ENCODE measurements at regions not wholly inside any gene's neighbourhood (a gene's known extent, or its start where the extent isn't known, plus 50 kb on each side); places are given as distances from the start of the nearest gene placed in this dataset.

- WGBS, 2 experiments (ENCODE audit: extremely low coverage in 1 of 2, insufficient coverage in 1 of 2, insufficient read length in 1 of 2, insufficient replicate concordance in 2 of 2, low coverage in 1 of 2, low lambda C conversion rate in 2 of 2, missing lambda C conversion rate in 1 of 2): 93% methylated on average over 3 of the region's 3 CpGs; no CpG with 5 or more reads in 1 of the 2 experiments
- Histone ChIP-seq H3K36me3 (ENCODE audit: control insufficient read depth in 2 of 4, insufficient read depth in 4 of 4, low read length in 3 of 4) (no peaks in the 10 kb centered on the region), H3K27me3 (replicated peaks in 1 of 4; ENCODE audit: control insufficient read depth in 3 of 4, extremely low read depth in 1 of 4, insufficient read depth in 3 of 4, low read length in 3 of 4) (no peaks in the 10 kb centered on the region), H2BK5ac (ENCODE audit: low read depth, low read length) (no peak overlapping the region), H2BK120ac (replicated peaks; ENCODE audit: low read depth, low read length) (no peak overlapping the region), H4K5ac (ENCODE audit: insufficient read length, low read depth, low read length) (no peak overlapping the region), H2BK15ac (ENCODE audit: low read length) (no peak overlapping the region), H3K4me2 (ENCODE audit: insufficient read depth in 1 of 2, low read depth in 2 of 2, low read length in 2 of 2) (no peak overlapping the region), H3K23me2 (ENCODE audit: low read depth, low read length) (no peaks in the 10 kb centered on the region; the same call in 1 of the 2 replicates), H2AFZ (ENCODE audit: low read length) (no peak overlapping the region), H3K18ac (ENCODE audit: extremely low read depth, low read length) (no peak overlapping the region), H3K14ac (ENCODE audit: insufficient read length) (no peak overlapping the region), H3K56ac (replicated peaks; ENCODE audit: insufficient read length, low read depth, low read length) (no peak overlapping the region), H3K4me1 (replicated peaks in 1 of 4; ENCODE audit: control insufficient read depth in 3 of 4, insufficient read depth in 4 of 4, low read length in 3 of 4) (peaks cover 0 to 3% (median 0%) of the 10 kb centered on the region in 4 experiments; a peak in 1 of 7 replicates), H4K91ac (replicated peaks; ENCODE audit: insufficient read length, low read length) (no peak overlapping the region), H3K27ac (ENCODE audit: low read depth, low read length) (no peak overlapping the region), H3K79me1 (ENCODE audit: low read depth, low read length) (no peaks in the 10 kb centered on the region), H3K4ac (replicated peaks; ENCODE audit: insufficient read length, low read depth, low read length) (no peak overlapping the region), H3K23ac (ENCODE audit: insufficient read length) (no peak overlapping the region), H2BK12ac (ENCODE audit: low read depth, low read length) (no peak overlapping the region), H3K4me3 (ENCODE audit: extremely low read depth in 1 of 4, insufficient read depth in 2 of 4, low read depth in 3 of 4, low read length in 4 of 4) (no peak overlapping the region; a peak in 1 of 8 replicates), H3K9me3 (ENCODE audit: insufficient read depth in 2 of 2, low read depth in 1 of 2, low read length in 1 of 2) (no peaks in the 10 kb centered on the region), H3K9ac (replicated peaks in 1 of 4; ENCODE audit: extremely low read depth in 1 of 4, low read depth in 3 of 4, low read length in 3 of 4) (no peak overlapping the region), H4K8ac (ENCODE audit: extremely low read depth, insufficient read depth, low read length) (no peak overlapping the region), H2BK20ac (ENCODE audit: low read length) (no peak overlapping the region), H3K79me2 (ENCODE audit: control insufficient read depth in 1 of 2, insufficient read depth in 2 of 2, low read length in 2 of 2) (no peaks in the 10 kb centered on the region), H2AK5ac (ENCODE audit: low read depth, low read length) (no peak overlapping the region), H4K20me1 (replicated peaks in 1 of 2; ENCODE audit: control insufficient read depth in 1 of 2, insufficient read depth in 2 of 2, low read length in 2 of 2) (no peaks in the 10 kb centered on the region)
- ChIA-PET CTCF (ENCODE audit: partially characterized antibody) (interaction anchor here (1.0 kb wide), 1 partner anchor 701 kb away, joined by 3 read pairs; no protein-coding TSS in a partner anchor), POLR2A (ENCODE audit: partially characterized antibody) (no interaction called here)
- no peak for DNase-seq (ENCODE audit: low read depth in 1 of 2, low spot score in 2 of 2)
- no peak for FAIRE-seq
- TF ChIP-seq EZH2 (IDR thresholded peaks at IDR 0.05; ENCODE audit: low read depth, low read length, severe bottlenecking) (no peak), CTBP2 (IDR thresholded peaks at IDR 0.05; ENCODE audit: borderline replicate concordance, insufficient read depth, insufficient read length, low read length) (no peak), SIN3A (conservative IDR thresholded peaks at IDR 0.05 in 1 of 2, IDR thresholded peaks at IDR 0.05 in 1 of 2; ENCODE audit: low read depth in 1 of 2, low read length in 2 of 2) (no peak), SP4 (IDR thresholded peaks at IDR 0.05; ENCODE audit: low read length) (no peak), NANOG (IDR thresholded peaks at IDR 0.05; ENCODE audit: insufficient read depth, low read depth, low read length, poor library complexity, severe bottlenecking) (no peak), EGR1 (IDR thresholded peaks at IDR 0.05; ENCODE audit: borderline replicate concordance, low read depth, low read length) (no peak), TBP (IDR thresholded peaks at IDR 0.05; ENCODE audit: low read depth, low read length) (no peak), TAF1 (IDR thresholded peaks at IDR 0.05; ENCODE audit: low read depth, low read length) (no peak), TEAD4 (IDR thresholded peaks at IDR 0.05; ENCODE audit: low read depth, low read length) (no peak), CHD2 (IDR thresholded peaks at IDR 0.05; ENCODE audit: low read length) (no peak), GTF2F1 (IDR thresholded peaks at IDR 0.05; ENCODE audit: borderline replicate concordance, low read depth, low read length) (no peak), HDAC6 (IDR thresholded peaks at IDR 0.05; ENCODE audit: low read depth, low read length) (no peak)
- TF ChIP-seq, protein P1, sequence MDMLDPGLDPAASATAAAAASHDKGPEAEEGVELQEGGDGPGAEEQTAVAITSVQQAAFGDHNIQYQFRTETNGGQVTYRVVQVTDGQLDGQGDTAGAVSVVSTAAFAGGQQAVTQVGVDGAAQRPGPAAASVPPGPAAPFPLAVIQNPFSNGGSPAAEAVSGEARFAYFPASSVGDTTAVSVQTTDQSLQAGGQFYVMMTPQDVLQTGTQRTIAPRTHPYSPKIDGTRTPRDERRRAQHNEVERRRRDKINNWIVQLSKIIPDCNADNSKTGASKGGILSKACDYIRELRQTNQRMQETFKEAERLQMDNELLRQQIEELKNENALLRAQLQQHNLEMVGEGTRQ (IDR thresholded peaks at IDR 0.05; ENCODE audit: low read length): no peak
These were observed 678.6 kb downstream of the IQCM start for GRCh38 chr4:149136951-149137620.

Data from H1 (cell line).